Activated naive CD4-positive, alpha-beta T cell treated with anti-CD3 and anti-CD28 coated beads, Interleukin-2, amount 50 U/mL, for 16 hours (primary cell): ENCODE measurements at regions not wholly inside any gene's neighbourhood (a gene's known extent, or its start where the extent isn't known, plus 50 kb on each side); places are given as distances from the start of the nearest gene placed in this dataset.

Source experiments
- DNase-seq: peaks from one replicate; pipeline ENCODE4 v3.0.0-alpha.2; 2020

- DNase-seq, result no peak
Measured at GRCh38 chr3:70840106-70840870, 527.9 kb upstream of the MDFIC2 start.

GRCh38 chr3:70833239-70833960 lies 521.0 kb upstream of the MDFIC2 start:
- DNase-seq, result no peak

- DNase-seq, result no peak
Measured at GRCh38 chr3:70832834-70833205, 520.4 kb upstream of the MDFIC2 start.

GRCh38 chr3:70832089-70832833 lies 519.8 kb upstream of the MDFIC2 start:
- DNase-seq, result no peak

GRCh38 chr3:70829092-70829491 lies 516.7 kb upstream of the MDFIC2 start:
- no peak for DNase-seq

- no peak for DNase-seq
Measured at GRCh38 chr3:70824773-70825172, 512.3 kb upstream of the MDFIC2 start.

- DNase-seq, result no peak
Measured at GRCh38 chr3:70824078-70824477, 511.6 kb upstream of the MDFIC2 start.

- DNase-seq, result no peak
Measured at GRCh38 chr3:70823622-70824021, 511.2 kb upstream of the MDFIC2 start.

- no peak for DNase-seq
Measured at GRCh38 chr3:70822669-70823068, 510.2 kb upstream of the MDFIC2 start.

GRCh38 chr3:70821602-70822001 lies 509.2 kb upstream of the MDFIC2 start:
- DNase-seq, result no peak

- DNase-seq, result no peak
Measured at GRCh38 chr3:70820397-70820796, 508.0 kb upstream of the MDFIC2 start.

- no peak for DNase-seq
Measured at GRCh38 chr3:70818145-70818544, 505.7 kb upstream of the MDFIC2 start.

- DNase-seq, result no peak
Measured at GRCh38 chr3:70816346-70816745, 503.9 kb upstream of the MDFIC2 start.

GRCh38 chr3:70815817-70816216 lies 503.4 kb upstream of the MDFIC2 start:
- DNase-seq, result no peak

GRCh38 chr3:70813311-70813710 lies 500.9 kb upstream of the MDFIC2 start:
- no peak for DNase-seq

- DNase-seq, result no peak
Measured at GRCh38 chr3:70811880-70812279, 499.4 kb upstream of the MDFIC2 start.

- DNase-seq, result no peak
Measured at GRCh38 chr3:70808881-70809280, 496.4 kb upstream of the MDFIC2 start.

- DNase-seq, result no peak
Measured at GRCh38 chr3:70806556-70806955, 494.1 kb upstream of the MDFIC2 start.

- no peak for DNase-seq
Measured at GRCh38 chr3:70806021-70806420, 493.6 kb upstream of the MDFIC2 start.

- no peak for DNase-seq
Measured at GRCh38 chr3:70805061-70805889, 492.8 kb upstream of the MDFIC2 start.

- DNase-seq, result no peak
Measured at GRCh38 chr3:70803891-70804290, 491.5 kb upstream of the MDFIC2 start.

GRCh38 chr3:70803319-70803718 lies 490.9 kb upstream of the MDFIC2 start:
- DNase-seq, result no peak

GRCh38 chr3:70800951-70801350 lies 488.5 kb upstream of the MDFIC2 start:
- no peak for DNase-seq
